Body of pancreas (tissue), 4 donors: ENCODE measurements at regions not wholly inside any gene's neighbourhood (a gene's known extent, or its start where the extent isn't known, plus 50 kb on each side); places are given as distances from the start of the nearest gene placed in this dataset.

Source experiments
- POLR2A ChIP-seq, 3 donors: fragments of 450-650 bp; IDR thresholded peaks; one replicate each; pipeline ENCODE4 v1.6.1; 2016; ENCODE audit warnings: antibody characterized with exemption in 3 of 3, mild to moderate bottlenecking in 2 of 3
- TF ChIP-seq, protein P1 (sequence below), 7 experiments: fragments of 450-650 bp in 4 of 7; fragments of 200-600 bp in 3 of 7; sonication (generic) in 3 of 7; IDR thresholded peaks; one replicate each; pipeline ENCODE4 v1.5.1; 2016 to 2019; ENCODE audit warnings: antibody characterized with exemption in 7 of 7

DNA sequence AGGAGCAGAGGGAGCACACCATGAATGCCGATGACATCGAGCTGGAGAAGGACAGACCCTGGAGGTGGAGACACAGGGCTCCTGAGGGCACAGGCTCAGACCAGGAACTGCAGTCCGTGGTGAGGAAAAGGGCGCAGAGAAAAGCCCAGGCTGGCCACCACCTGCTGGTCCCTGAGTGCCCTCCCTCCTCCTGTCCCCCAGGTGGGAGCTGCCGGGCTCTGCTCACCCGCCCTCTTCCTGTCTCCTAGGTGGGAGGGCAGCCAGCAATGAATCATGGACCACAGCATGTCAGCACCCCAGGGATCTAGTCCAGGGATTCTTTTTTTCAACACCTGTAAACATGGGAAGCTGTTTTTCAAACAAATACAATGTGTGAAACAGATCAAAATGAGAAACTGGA is 94.6 kb upstream of the ARHGEF7 start:
- TF ChIP-seq, protein P1, sequence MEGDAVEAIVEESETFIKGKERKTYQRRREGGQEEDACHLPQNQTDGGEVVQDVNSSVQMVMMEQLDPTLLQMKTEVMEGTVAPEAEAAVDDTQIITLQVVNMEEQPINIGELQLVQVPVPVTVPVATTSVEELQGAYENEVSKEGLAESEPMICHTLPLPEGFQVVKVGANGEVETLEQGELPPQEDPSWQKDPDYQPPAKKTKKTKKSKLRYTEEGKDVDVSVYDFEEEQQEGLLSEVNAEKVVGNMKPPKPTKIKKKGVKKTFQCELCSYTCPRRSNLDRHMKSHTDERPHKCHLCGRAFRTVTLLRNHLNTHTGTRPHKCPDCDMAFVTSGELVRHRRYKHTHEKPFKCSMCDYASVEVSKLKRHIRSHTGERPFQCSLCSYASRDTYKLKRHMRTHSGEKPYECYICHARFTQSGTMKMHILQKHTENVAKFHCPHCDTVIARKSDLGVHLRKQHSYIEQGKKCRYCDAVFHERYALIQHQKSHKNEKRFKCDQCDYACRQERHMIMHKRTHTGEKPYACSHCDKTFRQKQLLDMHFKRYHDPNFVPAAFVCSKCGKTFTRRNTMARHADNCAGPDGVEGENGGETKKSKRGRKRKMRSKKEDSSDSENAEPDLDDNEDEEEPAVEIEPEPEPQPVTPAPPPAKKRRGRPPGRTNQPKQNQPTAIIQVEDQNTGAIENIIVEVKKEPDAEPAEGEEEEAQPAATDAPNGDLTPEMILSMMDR (IDR thresholded peaks at IDR 0.05): no peak
- TF ChIP-seq POLR2A (IDR thresholded peaks at IDR 0.05): no peak
